ENCODE measurements at regions not wholly inside any gene's neighbourhood (a gene's known extent, or its start where the extent isn't known, plus 50 kb on each side); places are given as distances from the start of the nearest gene placed in this dataset.
A peak's percentile ranks its signal among the peaks of the same experiment; 100 is the strongest.

DNA sequence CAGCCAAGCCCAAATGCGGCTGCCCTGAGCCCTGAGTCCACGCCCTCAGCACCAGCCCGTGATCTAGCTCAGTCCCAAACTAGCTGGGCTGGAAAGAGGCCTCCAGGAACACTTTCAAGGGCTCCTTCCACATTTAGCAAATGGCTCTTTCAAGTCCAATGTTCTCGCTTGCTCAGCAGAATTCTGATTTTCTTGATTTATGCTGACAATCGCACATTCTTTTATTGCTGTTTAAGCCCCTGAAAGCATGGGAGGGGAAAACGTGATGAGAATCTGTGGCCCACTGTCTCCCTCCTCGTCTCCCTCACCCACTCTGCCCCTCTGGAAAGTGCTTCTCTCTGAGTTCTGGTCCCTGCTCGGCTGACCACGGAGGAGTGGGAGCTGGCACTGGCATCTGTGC lies 293.8 kb downstream of the FOXL1 start:
- FAIRE-seq (no peak), DNase-seq (ENCODE audit: insufficient read length) (no peak)
- TF ChIP-seq TAF1 (IDR thresholded peaks at IDR 0.05; ENCODE audit: borderline replicate concordance, low read depth, low read length) (no peak), POLR2AphosphoS5 (IDR thresholded peaks at IDR 0.05; ENCODE audit: low read depth, low read length) (no peak), POLR2A (IDR thresholded peaks at IDR 0.05; ENCODE audit: low read depth, low read length) (no peak)

DNA sequence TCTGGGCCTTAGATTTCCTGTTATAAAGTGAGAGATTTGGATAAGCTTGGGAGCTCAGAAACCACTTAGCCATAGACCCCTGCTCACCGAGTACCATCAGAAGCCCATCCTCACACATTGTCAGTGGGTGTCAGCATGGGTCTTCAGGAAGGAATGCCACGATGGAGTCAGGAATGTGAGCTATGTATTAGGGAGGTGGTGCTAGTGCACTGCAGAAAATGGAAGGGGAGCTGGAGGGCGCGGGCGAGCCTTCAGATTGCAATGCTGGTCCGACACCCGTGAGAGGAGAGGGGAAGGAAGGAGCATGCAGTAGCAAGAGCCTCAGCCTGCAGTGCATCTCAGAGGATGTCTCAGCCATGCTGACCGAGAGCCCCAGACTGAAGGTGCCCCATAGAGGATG lies 294.5 kb downstream of the FOXL1 start:
- no peak for TF ChIP-seq POLR2AphosphoS5 (IDR thresholded peaks at IDR 0.05; ENCODE audit: low read depth, low read length)
- TF ChIP-seq TAF1 (IDR thresholded peaks at IDR 0.05; ENCODE audit: borderline replicate concordance, low read depth, low read length), result no peak
- DNase-seq (ENCODE audit: insufficient read length) (no peak), FAIRE-seq (no peak)

DNA sequence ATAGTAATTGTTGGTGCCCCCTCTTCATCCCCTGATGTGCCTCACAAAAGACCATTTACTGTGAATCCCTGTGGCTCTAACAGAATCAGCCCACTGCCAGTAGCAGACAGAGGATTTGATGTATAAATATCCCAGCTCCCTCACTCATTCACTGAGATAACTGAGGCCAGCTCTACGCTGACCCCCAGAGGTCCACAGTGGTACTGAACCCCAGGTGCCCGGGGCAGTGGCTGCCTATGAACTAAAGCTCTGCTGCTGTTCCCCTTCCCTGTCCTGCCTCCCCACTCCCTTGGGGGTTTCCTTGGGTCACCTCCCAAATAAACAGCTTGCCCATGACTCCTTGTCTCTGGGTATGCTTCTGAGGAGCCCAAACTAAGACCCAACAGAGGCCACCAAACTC lies 295.8 kb downstream of the FOXL1 start:
- TF ChIP-seq POLR2AphosphoS5 (IDR thresholded peaks at IDR 0.05; ENCODE audit: low read depth, low read length) (no peak), POLR2A (IDR thresholded peaks at IDR 0.05; ENCODE audit: low read depth, low read length) (no peak), TAF1 (IDR thresholded peaks at IDR 0.05; ENCODE audit: borderline replicate concordance, low read depth, low read length) (no peak)
- DNase-seq (ENCODE audit: insufficient read length) (peak; percentile 35), FAIRE-seq (no peak)

DNA sequence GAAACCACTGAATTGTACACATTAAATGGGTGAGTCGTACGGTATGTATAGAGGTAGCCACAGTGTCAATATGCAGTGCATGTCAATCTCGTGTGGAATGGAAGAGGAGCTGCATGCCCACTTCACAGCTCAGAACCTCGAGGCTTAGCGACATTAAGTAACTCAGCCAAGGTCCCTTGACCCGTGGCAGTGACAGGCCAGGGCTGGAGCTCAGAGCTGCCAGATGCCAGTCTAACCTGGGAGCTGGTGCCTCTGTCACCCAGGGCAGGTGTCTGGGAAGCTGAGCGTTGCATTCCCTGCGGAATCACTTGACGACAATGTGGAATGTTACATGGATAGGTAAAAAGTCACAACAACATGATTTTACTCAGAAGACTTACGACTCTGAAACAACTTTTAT lies 298.1 kb downstream of the FOXL1 start:
- FAIRE-seq (no peak), DNase-seq (ENCODE audit: insufficient read length) (no peak)
- TF ChIP-seq POLR2A (IDR thresholded peaks at IDR 0.05; ENCODE audit: low read depth, low read length), result no peak

DNA sequence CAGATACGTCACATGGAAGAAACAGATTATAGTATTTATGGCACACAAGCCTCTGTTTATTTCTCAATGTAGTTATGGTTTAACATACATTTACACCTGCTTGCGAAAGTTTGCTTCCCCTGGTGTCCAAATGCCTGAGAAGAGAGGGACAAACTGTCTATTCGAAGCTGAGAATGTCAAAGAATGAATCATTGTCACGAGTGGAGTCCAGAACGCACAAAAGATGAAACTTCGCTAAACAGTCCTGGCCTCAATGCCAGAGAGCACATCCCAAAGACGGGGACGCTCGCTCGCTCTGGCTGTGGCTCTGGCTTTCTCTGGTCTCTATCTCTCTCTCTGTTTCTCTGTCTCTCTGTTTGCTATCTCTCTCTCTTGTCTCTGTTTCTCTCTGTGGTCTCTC lies 298.8 kb downstream of the FOXL1 start:
- DNase-seq (ENCODE audit: insufficient read length), result no peak
- TF ChIP-seq POLR2A (IDR thresholded peaks at IDR 0.05; ENCODE audit: low read depth, low read length) (no peak), POLR2AphosphoS5 (IDR thresholded peaks at IDR 0.05; ENCODE audit: low read depth, low read length) (no peak), TAF1 (IDR thresholded peaks at IDR 0.05; ENCODE audit: borderline replicate concordance, low read depth, low read length) (no peak)
- FAIRE-seq, result no peak

DNA sequence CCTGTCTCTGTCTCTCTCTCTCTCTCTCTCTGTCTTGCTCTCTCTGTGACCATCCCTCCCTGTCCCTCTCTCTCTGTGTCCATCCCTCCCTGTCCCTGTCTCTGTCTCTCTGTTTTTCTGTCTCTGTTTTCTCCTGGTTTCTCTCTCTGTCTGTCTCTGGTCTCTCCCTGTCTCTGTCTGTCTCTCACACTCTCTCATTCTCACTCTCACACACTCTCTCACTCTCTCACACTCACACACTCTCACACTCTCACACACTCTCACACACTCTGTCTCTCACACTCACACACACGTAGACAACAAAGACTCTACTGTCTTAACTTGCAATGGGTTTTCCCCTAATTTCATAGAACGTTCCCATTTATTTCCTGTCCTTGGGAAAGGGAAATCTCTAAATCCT lies 299.5 kb downstream of the FOXL1 start:
- FAIRE-seq (no peak), DNase-seq (ENCODE audit: insufficient read length) (no peak)
- TF ChIP-seq POLR2A (IDR thresholded peaks at IDR 0.05; ENCODE audit: low read depth, low read length), result no peak
- no peak for TF ChIP-seq TAF1 (IDR thresholded peaks at IDR 0.05; ENCODE audit: borderline replicate concordance, low read depth, low read length)
- no peak for TF ChIP-seq POLR2AphosphoS5 (IDR thresholded peaks at IDR 0.05; ENCODE audit: low read depth, low read length)

DNA sequence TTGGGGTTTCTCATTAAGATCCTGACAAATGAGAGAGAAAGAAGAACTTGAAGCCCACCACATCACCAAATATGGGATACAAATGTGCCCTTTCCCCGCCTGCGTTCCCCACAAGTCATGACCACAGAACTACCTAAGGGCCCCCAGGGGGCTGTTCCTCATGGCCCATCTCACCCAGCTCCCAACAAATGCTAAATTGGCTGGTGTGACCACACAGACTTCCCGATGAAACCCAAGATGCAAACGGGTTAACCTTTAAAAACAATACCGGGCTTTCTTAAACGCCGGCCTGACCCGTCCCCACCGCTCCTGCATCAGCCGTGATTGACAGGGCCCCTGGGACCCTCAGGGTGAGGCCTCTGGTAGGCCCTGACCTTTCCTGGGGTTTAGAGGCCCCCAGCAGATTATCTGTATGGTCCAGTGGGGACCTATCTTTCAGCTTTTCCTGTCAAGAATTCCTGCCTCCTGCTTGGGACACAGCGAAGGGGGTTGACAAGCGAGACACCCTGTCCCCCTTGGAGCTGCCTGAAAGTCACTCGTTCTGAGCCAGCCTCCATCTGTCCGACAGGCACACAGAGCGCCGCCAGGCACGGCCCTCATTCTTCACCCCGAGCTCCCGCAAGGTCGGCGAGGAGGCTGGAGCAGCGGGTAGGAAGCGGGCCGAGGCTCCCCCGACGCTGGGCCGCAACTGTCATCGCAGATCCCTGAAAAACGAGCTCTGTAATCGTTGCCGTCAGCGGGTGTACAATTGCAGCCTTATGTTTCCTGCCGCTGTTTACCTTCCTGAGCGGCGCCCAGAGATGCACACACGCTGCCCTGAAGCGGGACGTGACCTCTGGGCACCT lies 300.1 kb downstream of the FOXL1 start:
- no peak for TF ChIP-seq TAF1 (IDR thresholded peaks at IDR 0.05; ENCODE audit: borderline replicate concordance, low read depth, low read length)
- no peak for TF ChIP-seq POLR2A (IDR thresholded peaks at IDR 0.05; ENCODE audit: low read depth, low read length)
- no peak for TF ChIP-seq POLR2AphosphoS5 (IDR thresholded peaks at IDR 0.05; ENCODE audit: low read depth, low read length)
- FAIRE-seq (no peak), DNase-seq (ENCODE audit: insufficient read length) (no peak)

DNA sequence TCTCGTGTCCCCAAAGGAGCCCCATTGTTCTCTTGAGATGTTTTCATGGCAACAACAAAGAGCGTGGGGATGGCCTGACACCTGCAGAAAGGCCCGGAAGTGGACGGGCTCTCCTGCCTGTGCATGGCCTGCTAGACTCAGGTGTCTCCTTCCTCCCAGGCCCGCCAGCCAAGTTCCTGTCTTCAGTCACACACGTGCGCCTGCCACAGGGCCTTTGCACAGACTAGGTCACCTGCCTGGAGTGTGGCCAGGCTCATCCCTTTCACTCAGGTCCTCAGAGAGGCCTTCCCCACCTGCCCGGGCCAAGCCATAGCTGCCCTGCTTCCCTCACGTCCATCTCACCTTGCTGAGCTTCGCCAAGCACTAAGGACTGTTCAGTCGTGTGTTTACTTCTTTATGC lies 300.9 kb downstream of the FOXL1 start:
- FAIRE-seq, result no peak
- no peak for TF ChIP-seq POLR2A (IDR thresholded peaks at IDR 0.05; ENCODE audit: low read depth, low read length)
- no peak for TF ChIP-seq POLR2AphosphoS5 (IDR thresholded peaks at IDR 0.05; ENCODE audit: low read depth, low read length)
- TF ChIP-seq TAF1 (IDR thresholded peaks at IDR 0.05; ENCODE audit: borderline replicate concordance, low read depth, low read length), result no peak
- DNase-seq (ENCODE audit: insufficient read length), result no peak

DNA sequence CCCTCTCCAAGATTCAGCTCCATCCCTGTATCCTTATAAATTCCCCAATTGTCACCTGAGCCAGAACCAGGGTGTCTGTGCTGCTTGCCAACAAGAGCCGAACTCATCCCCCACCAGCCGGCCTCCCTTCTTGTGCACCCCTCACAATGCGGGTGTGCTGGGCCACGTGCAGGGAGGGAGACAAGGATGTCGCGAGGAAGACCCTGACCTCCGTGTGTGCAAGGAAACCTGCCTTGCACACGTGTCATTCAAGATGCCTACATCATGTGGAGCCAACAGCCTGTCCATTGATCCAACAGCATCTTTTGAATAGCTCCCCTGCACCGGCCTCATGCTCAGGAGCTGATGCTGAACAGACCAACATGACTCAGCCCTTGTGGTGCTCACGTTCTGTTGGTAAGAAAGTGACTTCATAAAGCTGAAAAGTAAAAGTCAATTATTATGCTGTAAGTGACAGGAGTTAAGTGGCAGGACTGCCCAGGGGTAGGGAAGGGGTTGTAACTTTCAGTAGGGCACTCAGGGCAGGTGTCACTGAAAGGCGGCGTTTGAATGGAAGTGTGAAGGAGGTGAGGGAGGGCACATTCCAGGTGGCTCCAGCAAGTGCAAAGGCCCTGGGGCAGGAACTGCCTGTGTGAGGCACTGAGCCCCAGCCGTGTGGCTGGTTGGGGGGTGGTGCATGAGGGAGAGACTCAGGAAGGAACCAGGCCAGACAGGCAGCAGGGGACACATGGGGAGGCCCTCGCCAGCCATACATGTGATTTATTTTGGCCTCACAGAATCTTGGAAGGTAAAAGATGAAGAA lies 302.2 kb downstream of the FOXL1 start:
- FAIRE-seq (no peak), DNase-seq (ENCODE audit: insufficient read length) (no peak)
- TF ChIP-seq POLR2AphosphoS5 (IDR thresholded peaks at IDR 0.05; ENCODE audit: low read depth, low read length) (no peak), POLR2A (IDR thresholded peaks at IDR 0.05; ENCODE audit: low read depth, low read length) (no peak), TAF1 (IDR thresholded peaks at IDR 0.05; ENCODE audit: borderline replicate concordance, low read depth, low read length) (no peak)

DNA sequence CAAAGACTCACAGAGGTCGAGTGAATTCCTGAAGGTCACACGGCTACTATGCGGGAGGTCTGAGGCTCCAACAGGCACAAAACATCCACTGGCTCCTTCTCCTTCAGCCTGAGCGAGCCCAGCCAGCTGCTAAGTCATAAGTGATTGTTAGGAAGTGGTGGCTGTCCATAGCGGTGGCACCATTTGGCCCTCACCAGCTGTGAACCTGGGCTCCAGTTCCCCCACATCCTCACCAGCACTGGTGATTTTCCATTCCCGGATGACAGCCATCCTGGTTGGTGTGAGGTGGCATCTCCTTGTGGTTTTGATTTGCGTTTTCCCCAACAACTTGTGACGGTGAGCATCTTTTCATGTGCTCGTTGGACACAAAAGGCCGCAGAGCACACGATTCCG lies 302.8 kb downstream of the FOXL1 start:
- TF ChIP-seq POLR2A (IDR thresholded peaks at IDR 0.05; ENCODE audit: low read depth, low read length), result no peak
- TF ChIP-seq TAF1 (IDR thresholded peaks at IDR 0.05; ENCODE audit: borderline replicate concordance, low read depth, low read length), result no peak
- no peak for TF ChIP-seq POLR2AphosphoS5 (IDR thresholded peaks at IDR 0.05; ENCODE audit: low read depth, low read length)
- FAIRE-seq (no peak), DNase-seq (ENCODE audit: insufficient read length) (no peak)

DNA sequence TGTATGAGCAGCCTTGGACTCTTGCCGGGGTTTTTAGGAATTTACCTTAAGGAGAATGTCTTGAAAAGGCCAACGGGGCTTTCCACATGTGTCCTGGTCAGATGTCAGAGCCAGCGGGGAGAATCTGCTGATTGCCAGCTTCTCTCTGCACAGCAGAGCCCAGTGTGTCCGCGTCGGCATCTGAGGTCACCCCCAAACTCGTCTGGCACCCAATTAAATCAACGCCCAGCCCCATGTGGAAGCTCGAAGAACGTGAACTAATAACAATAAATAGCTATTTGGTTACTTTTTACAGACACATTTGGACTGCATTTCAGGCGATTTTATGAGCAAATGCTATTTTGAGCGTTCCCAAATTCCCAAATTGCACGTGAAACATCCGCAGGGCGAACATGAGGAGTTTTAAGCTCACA lies 303.5 kb downstream of the FOXL1 start:
- no peak for TF ChIP-seq TAF1 (IDR thresholded peaks at IDR 0.05; ENCODE audit: borderline replicate concordance, low read depth, low read length)
- no peak for TF ChIP-seq POLR2A (IDR thresholded peaks at IDR 0.05; ENCODE audit: low read depth, low read length)
- TF ChIP-seq POLR2AphosphoS5 (IDR thresholded peaks at IDR 0.05; ENCODE audit: low read depth, low read length), result no peak
- FAIRE-seq, result no peak
- DNase-seq (ENCODE audit: insufficient read length), result no peak

Data from GM12892 (cell line).